SHP77 (cell line): ENCODE measurements at regions not wholly inside any gene's neighbourhood (a gene's known extent, or its start where the extent isn't known, plus 50 kb on each side); places are given as distances from the start of the nearest gene placed in this dataset.

ENCODE experiments used
- DNase-seq, 2 experiments: peaks; one replicate each; lab custom pipeline; 2025; lab: John Stamatoyannopoulos, UW

DNA sequence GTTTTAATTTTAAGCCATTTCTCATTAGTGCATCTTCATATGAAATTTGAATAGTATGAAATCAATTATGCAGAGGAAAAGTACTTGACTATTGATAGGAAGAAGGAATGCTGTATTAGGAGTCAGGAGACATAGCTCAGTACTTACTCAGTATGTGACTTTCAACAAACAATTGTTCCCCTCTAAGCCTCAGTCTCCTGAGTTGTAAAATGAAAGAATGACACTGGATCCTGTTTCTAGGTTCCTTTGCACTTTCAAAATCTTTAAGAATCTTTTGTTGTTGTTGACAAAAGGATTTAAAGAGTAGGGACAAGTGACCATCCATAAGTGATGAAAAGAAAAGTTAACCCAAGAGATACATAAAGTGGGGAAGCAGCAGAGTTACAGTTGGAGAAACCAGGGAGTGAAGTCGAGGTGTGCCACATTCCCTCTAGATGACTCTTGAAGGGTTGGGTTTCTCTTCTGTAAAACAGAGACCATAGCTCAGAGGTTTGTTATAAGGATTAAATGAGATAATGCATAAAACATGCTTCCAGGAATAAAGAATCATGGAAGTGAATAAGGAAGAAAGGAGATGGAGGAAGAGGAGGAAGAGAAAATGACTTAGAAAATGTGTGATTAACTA lies 105.7 kb upstream of the KCNJ15 start:
- DNase-seq, result no peak

DNA sequence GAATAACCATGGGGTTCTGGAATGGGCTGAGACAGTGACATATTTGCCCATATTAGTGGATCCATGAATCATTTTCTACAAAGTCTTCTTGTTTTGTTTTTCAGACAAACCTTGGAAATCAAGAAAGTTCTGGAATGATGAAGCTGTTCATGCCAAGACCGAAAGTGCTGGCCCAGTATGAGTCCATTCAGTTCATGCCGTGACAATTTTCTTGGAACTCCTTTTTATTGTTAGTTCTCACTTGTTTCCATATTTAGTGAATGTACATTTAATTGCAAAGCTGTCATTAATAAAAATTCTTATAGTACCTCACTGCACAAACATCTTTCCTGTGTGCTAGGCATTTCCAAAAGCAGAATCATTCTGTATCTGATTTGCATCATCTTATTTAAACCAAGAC lies 100.6 kb upstream of the KCNJ15 start:
- no peak for DNase-seq

DNA sequence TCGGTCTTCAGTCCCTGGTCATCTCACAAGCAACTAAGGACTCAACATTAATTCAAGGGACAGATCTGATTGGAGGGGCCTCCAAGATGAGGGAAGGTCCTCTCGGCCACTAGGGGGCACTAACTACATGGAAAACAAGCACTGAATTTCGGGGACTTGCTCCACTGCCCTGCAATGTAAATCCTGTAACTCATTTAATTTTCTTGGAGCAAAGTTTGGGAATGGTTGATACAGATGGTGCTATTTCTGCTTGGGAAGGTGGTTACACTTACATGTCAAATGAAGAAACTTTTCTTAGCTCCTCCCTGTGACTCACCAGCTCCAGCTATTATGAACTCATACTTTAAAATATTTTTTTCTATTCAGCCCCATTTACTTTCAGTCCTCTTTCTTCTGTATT lies 97.4 kb upstream of the KCNJ15 start:
- peak; percentile 22 to 69 for DNase-seq

DNA sequence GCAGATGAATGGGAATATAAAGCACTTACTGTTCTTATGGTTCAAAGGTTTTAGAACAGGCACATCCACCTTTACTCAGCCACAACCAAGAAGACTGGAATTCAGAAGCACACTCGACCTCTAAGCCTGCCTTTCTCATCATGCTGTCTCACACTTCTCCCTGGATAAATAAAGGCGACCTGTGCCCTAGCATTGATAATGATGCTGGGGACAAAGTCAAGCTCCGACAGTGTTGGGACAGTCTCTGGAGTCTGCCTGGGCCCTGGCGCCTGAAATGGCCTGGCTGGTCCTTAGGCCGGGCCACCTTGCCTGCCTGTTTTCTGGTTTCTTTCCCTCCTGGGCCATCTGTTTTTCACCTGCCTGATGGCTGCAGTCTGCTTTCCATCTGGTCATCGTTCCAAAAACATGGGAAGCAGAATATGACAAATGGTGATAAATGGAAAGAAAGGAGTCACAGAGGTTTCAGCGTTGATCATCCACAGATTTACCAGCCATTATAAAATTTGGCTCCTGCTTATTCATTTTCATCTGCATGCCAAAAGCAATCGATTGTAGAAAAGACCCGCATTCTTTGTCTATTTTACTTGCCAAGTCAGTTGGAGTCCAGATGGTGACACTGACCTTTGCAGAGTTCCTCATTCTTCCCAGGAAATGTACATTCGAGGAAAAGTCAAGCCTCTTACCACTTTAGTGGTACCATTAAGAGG lies 91.2 kb upstream of the KCNJ15 start:
- DNase-seq, result peak in 1 of 2 experiments; percentile 29

DNA sequence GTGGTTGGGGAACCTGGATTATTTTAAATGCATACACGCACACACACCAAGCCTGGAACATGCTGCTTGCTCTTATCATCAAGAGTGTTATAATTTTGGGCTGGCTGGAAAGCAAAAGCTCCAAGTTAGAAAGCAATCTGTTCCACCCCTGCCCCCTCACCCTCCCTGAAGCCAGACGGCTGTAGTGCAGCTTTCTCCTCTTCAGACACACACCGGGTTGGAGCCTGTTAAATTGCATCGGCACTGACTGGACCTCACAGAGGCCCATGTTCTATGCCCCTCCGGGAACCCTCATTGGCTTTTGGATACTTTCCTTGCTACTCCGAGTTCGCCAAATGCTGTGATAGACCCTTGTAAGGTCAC lies 90.6 kb upstream of the KCNJ15 start:
- DNase-seq, result no peak

DNA sequence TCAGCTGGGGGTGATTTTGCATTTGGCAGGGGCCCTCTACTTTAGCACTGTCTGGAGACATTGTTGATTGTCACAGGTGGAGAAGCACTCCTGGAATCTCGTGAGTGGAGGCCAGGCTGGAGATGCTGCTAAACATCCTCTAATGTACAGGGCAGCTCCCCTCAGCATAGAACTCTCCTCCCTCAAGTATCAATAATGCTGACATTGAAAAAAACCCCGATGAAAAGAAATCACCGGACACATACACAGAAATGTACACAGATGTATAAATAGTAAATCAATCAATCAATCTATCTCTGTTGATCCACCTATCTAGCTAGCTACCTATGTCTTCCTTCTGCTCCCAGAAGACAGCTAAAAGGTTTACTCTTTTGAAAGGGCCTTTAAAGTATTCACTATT lies 89.4 kb upstream of the KCNJ15 start:
- no peak for DNase-seq

DNA sequence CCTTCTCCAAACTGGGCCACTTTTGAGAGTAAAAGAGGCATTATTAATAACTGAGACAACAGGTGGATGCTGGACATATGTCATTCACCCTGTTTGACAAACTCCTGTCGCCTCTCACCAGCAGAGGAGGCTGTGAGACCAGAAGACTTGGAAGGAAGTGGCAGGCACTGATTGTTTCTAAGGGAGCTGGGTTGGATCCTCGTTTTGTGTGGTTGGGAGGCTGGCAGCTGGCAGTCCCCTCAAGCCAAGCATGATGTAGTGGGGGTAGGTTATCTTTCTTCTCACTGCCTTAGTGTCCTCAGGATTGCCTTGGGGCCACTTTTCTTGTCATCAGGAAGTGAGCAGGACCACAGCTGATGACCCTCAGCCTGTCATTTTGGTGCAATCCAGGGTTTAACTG lies 86.5 kb upstream of the KCNJ15 start:
- DNase-seq, result peak; percentile 37 to 58

DNA sequence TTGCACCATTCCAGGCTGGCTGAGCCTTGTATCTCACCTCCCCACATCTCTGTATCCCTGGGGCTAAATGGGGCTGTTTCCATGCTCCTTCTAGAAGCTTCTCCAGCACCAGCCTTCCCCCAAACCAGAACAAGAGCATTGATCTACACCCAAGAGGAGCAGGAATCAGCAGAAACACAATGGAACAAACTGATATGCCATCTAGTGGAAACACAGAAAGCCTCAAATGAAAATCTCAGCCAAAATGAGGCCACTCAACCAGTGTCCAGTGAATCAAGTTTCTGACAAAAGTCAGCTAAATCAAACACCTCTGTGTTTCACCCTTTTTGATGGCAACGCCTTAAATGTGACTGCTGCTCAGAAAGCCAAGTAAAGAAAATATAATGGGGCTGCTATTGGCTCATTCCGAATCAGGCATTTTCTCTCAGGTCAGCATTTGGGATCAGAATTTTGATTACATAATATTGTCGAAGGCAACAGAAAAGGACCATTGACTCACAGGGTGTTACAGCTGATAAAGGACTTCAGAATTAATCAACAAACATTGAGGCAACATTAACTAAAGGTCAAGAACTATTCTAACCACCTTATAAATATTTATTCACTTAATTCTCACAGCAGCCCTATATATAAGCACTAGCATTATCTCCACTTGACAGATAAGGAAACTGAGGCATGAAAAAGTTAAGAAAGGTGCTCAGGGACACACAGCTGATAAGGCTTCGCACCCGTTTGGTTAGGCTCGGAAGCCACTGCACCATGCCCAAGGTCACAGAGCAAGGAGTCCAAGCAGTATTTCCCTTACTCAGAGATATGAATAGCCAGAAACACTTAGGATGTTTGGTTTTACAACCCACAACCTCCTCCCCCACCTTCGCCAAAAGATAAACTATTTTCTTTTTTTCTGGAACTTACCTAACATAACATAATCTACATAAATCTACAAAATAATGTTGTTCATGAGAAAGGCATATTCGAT lies 85.8 kb upstream of the KCNJ15 start:
- peak in 1 of 2 experiments; percentile 7 for DNase-seq

DNA sequence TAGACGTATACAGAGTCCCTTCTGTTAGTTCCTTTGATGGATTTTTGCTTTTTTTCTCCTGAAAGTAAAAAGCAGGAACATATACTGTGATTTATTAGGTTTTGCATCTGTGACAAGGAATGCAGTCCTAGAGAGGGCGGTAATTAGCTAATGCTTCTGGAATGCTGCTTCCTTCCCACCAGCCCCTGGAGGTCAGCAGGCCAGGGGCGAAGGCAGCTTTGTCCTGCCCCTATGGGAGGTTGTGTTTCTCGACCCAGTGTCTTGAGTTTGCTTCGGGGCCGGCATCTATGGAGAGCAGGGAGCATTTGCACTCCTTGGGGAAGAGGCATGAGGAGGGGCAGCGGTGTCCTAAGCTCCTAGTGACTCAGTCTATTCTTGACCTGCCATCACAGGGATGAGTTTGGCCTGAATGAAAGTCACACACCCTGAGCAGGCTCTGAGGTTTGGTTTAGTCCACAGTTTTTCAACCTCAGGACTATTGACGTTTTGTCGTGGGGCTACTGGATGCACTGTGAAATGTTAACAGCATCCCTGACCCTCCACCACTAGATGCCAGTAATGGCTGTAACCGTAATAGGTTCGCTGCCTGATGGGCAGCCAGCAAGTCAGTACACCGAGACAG lies 85.0 kb upstream of the KCNJ15 start:
- DNase-seq, result no peak

DNA sequence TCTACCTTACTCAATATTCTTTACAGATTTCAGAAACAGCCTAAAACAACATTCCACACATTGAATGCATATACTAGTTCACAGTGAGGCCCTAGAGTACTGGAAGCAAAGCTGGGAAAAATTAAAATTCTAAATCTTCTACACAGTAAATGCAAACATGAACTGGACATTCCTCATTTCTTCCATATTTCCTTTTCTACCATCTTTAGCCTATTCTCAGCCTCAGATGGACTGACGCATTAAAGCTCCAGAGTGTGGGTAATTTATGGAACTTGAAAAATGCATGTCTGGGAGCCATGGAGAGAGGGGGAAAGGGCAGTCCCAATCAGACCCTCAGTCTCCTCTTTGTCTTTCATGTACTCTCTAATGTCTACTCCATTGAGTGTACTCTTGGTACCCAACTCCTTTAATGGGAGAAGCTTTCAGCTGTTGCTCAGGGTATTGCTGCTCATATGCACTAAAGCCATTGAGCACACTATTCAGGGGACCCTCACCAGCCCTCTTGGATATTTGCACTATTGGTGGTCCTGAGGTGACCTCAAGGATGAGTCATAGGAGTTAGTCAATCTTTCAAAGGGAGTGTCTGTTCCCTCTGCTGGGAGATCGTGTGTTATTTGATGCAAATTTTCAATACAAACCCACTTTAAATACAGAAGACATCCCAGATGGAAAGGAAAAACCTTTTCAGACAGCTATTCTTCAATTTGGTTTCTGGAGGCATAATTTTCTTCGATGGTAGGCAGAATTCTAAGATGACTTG lies 83.3 kb upstream of the KCNJ15 start:
- DNase-seq, result no peak

DNA sequence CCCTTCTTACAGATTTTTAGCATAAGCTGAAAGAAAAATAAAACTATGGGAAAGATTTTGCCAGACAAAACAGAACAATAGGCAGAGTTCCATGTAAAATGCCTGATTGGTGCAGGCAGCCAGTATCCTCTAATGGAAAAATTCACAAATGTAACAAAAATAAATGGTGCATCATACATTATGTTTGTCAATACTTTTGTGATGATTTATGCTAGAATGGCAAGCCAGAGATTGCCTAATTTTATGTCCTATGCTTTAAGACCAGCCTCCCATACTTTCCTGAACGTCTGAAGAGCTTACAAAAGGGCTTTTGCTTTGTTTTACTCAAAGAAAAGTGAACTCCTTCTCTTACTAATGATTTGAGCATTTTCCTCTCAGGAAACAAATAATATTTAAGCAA lies 81.5 kb upstream of the KCNJ15 start:
- DNase-seq, result no peak

DNA sequence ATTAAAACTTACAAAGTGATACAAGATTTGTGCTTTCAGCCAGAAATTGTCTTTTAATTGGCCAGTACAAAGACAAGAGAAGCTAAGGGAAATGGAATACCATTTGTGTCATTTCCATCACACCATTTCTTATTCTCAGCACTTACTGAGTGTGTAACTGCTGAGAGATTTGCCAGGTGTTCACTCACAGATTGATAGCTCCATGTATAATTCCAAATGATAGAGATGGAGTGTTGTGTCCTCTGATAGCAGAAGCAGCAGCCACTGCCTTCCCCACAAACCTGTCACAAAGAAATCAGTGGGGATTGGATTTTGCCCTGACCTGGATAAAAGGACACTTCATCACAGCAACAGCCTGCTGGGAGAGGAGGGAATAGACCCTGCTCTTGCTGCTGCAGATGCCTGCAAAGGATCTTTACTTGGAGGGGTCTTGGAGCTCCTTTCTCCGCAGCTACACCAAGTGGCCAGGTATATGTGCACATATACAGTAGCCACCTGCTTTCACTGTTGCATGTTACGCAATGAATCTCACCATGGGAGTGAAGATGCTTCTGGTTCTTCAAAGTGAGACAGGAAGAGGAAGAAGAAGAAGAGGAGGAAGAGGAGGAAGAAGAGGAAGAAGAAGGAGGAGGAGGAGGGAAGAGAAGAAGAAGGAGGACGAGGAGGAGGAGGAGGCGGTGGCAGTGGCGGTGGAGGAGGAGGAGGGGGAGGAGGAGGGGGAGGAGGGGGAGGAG lies 78.7 kb upstream of the KCNJ15 start:
- no peak for DNase-seq

DNA sequence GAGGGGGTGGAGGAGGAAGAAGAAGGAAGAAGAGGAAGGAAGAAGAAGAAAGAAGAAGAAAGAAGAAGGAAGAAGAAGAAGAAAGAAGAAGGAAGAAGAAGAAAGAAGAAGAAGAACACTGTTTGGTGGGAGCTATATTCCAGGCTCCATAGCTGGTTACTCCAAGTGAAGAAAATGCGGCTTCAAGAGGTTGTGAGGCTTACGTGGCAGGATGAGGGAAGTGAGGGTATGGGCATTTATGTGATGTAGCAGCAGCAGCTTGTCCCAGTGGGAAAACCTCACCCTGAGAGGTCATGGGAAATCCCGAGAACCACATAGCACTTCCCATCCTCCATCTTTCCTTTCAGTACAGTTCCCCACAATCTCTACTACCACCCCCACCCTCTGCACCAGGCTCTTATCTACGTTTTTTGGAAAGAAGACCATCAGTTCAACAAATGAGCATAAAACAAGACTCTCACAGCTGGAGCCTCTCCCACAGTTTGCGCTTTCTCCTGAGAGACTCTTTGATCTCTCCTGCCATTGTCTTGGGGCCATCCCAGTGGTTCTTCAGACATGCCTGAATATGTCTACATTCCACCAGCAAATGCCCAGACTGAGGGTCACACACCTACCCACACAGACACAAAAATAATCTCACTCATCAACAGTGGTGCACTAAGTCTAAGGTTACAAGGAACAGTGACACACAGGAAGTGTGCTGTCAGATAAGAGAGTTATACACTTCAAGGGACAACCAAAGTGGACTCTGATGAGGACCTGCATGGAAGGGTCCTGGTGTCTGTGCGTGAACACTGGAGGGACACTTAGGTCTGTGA lies 77.9 kb upstream of the KCNJ15 start:
- DNase-seq, result no peak

DNA sequence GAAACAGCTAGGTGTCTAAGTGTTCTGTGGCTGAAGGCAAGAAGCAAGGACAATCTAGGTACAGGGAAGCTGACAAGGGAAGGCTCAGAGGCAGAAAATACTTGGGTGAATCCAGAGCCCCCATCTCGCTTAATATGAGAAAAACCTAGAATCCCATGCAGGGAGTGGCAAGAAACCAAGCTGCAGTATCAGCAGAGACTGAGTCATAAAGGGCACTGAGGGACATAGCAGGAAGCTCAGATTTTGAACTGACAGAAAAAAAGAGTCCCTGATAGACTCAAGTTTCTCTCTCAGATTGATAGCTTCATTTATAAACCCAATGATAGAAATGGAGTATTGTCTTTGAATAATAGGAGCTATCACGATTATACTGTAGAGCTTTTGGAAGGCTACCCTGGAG lies 77.3 kb upstream of the KCNJ15 start:
- no peak for DNase-seq

DNA sequence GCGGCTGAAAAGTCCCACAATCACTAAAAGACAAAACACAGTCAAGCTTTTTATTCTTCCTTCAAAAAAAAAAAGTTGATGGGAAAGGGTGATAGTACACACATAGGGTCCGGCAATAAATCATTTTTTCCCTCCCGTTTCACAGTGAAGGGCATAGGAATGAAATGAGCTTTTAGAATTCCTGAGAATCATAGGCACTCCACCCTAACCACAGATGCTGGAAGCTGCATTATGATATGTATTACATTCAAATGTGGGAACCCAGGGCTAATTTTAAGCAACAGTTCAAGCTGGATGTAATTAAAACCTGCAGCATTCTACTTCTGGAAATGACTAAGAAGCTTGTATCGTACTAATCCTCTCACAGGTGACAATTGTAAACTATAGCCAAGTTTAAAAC lies 75.7 kb upstream of the KCNJ15 start:
- DNase-seq, result no peak

DNA sequence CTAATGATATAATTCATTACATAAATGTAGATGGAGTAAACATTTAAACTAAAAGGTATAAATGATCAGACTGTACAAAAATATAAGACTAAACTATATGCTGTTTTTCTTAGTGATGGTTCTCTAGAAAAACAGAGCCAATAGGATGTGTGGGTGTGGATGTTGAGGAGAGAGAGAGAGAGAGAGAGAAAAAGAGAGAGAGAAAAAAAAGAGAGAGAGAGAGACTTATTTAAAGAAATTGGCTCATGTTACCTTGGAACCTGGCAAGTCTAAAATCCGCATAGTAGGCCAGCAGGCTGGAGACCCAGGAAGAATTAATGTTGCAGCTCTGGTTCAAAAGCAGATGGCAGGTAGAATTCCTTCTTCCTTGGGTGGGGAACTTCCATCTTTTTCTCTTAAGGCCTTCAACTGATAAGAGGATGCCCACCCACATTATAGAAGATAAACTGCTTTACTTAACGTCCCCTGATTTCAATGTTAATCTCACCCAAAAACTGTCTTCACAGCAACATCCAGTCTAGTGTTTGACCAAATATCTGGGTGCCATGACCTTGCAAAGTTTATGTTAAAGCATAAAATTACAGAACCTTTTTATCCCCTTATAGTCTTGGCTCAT lies 74.3 kb upstream of the KCNJ15 start:
- DNase-seq, result no peak

DNA sequence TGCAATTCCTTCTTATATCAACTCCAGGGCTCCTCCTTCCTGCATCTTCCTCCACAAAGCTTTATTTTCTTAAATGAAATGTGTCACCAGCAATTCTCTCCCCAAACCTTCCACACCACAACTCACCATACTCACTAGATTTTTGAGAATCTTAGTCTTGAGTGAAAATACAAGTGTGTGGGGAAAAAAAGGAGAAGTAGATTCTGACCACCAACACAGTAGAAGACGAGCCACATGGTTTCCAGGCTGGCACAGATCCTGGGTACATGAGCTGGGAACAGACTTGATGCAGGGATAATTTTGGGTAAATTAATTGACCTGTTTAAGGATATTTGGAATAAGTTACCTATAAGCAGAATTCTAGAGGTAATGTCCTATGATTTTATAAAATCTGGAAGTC lies 72.8 kb upstream of the KCNJ15 start:
- no peak for DNase-seq

DNA sequence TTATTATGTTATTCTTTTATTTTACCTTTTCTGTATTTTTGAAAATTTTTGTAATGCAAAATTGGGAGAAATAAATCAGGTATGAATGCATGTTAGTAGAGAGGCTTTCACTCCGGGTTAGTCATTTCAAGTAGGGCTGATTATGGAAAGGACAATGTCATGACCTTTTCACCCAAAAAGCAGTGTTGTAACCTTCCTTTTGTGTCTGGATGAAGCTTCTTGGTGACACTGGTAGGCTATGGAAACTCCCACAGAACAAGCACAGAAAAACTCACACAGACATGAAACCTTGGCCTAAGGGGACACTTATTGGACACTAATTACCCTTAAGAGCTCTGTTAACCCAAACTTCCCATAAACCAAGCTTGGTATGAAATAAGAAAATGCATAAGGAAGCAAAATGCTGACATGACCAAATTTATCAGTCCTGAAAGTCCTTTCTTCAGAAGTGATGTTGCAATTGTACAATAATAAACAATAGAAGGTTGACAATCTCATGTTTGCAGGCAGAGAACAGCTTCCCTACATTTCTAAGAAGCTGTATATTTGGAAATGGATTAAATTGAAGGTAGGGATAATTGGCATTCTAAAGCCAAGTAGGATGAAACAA lies 70.0 kb upstream of the KCNJ15 start:
- no peak for DNase-seq

DNA sequence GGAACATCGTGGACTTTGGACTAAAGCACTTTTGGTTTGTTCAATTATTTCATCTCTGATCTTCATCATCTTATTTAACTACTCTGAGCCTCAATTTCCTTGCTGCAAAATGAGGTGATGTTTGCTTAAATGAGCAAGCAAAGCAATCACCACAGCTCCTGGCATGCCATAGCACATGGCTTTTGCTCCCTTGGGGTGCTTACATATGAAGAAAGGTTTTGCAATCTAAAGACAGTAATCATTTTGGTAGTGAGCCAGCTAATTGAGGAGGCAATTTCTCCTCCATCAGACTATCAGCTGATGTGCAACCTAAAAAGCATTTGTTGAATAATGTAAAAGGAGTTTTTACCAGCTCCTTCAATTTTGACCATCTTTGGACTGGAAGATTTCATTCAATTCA lies 68.8 kb upstream of the KCNJ15 start:
- DNase-seq, result no peak
